HCT116 (cell line): ENCODE measurements at regions not wholly inside any gene's neighbourhood (a gene's known extent, or its start where the extent isn't known, plus 50 kb on each side); places are given as distances from the start of the nearest gene placed in this dataset.

Source experiments
- ATAC-seq: fragments of 200-7000 bp; cut with Tn5 transposase; 2 replicates; pipeline ENCODE4 v1.9.1; 2020; ENCODE audit warnings: mild to moderate bottlenecking, moderate library complexity
- BruUV-seq: library from RNA; stranded (reverse); fragments of 400-500 nt; replicated peaks from 2 replicates; lab custom pipeline; 2021; lab: Mats Ljungman, UMichigan
- CTCF ChIA-PET: fragments of 300-600 bp; sonication (Branson Sonifier 250); formaldehyde crosslinking; loops from one replicate; lab custom pipeline; 2021; ENCODE audit warnings: antibody characterized with exemption; lab: Charles Lee
- POLR2A ChIA-PET: fragments of 300-600, 350-600 bp; sonication (Branson Sonifier 250); formaldehyde crosslinking; loops from one replicate; lab custom pipeline; 2021; ENCODE audit warnings: antibody characterized with exemption; lab: Charles Lee
- RAD21 ChIA-PET, 2 experiments: fragments of 300-600 bp; sonication (Branson Sonifier 250); formaldehyde crosslinking; loops; one replicate each; lab custom pipeline; 2023; ENCODE audit warnings: low total read pairs in 2 of 2; ENCODE audit not compliant: uncharacterized antibody in 2 of 2, unreplicated experiment in 2 of 2, low non-redundant PET in 1 of 2; lab: Charles Lee
- DNase-seq: peaks from one replicate; pipeline ENCODE4 v3.0.0-alpha.2; 2010; ENCODE audit warnings: low read depth, low spot score
- H2AFZ ChIP-seq: fragments of 200-600 bp; shearing (Covaris generic), sonication (generic); 2 replicates; pipeline ENCODE4 v1.6.1; 2017; ENCODE audit warnings: low read depth, mixed run types, mixed read lengths, antibody characterized with exemption, low read length; ENCODE audit not compliant: poor library complexity, severe bottlenecking
- H3K27ac ChIP-seq: 2 replicates; pipeline ENCODE4 v1.5.1; 2012; ENCODE audit warnings: low read depth, low read length
- H3K27me3 ChIP-seq: fragments of 200-600 bp; sonication (generic); 2 replicates; pipeline ENCODE4 v1.6.1; 2016; ENCODE audit warnings: mixed run types, low read length, mixed read lengths; ENCODE audit not compliant: insufficient read depth
- H3K36me3 ChIP-seq, 2 experiments: fragments of 200-500 bp in 1 of 2; fragments of 200-600 bp in 1 of 2; sonication (Bioruptor generic) in 1 of 2; sonication (generic) in 1 of 2; 2 replicates each; pipeline versions ENCODE4 v1.5.1 to v1.6.1; 2014 to 2016; ENCODE audit warnings: low read length in 2 of 2, inconsistent platforms in 1 of 2, mixed read lengths in 1 of 2, mixed run types in 1 of 2; ENCODE audit not compliant: insufficient read depth in 2 of 2, control insufficient read depth in 1 of 2
- H3K4me1 ChIP-seq, 2 experiments: fragments of 200-600 bp in 1 of 2; sonication (generic) in 1 of 2; 2 replicates each; pipeline versions ENCODE4 v1.5.1 to v1.6.1; 2012 to 2017; ENCODE audit warnings: low read length in 2 of 2, inconsistent platforms in 1 of 2, mild to moderate bottlenecking in 1 of 2, mixed read lengths in 1 of 2, mixed run types in 1 of 2, moderate library complexity in 1 of 2; ENCODE audit not compliant: insufficient read depth in 2 of 2, control insufficient read depth in 1 of 2
- H3K4me2 ChIP-seq: fragments of 200-600 bp; sonication (generic); 2 replicates; pipeline ENCODE4 v1.6.1; 2017; ENCODE audit warnings: mixed run types, low read length, mixed read lengths
- H3K4me3 ChIP-seq, 2 experiments: fragments of 200-600 bp in 1 of 2; sonication (generic) in 1 of 2; replicated peaks in 1 of 2; 2 replicates each; pipeline ENCODE4 v1.5.1; 2011 to 2016; ENCODE audit warnings: low read length in 2 of 2, control low read depth in 1 of 2, low read depth in 1 of 2, mild to moderate bottlenecking in 1 of 2, mixed read lengths in 1 of 2, mixed run types in 1 of 2
- H3K79me2 ChIP-seq: fragments of 200-600 bp; sonication (generic); 2 replicates; pipeline ENCODE4 v1.6.1; 2017; ENCODE audit warnings: mild to moderate bottlenecking, mixed run types, low read length, moderate library complexity, mixed read lengths; ENCODE audit not compliant: insufficient read depth
- H3K9ac ChIP-seq: fragments of 200-600 bp; sonication (generic); 2 replicates; pipeline ENCODE4 v1.6.1; 2016; ENCODE audit warnings: low read length, mixed read lengths
- H3K9me2 ChIP-seq: fragments of 200-600 bp; sonication (generic), shearing (Covaris generic); 2 replicates; pipeline ENCODE4 v1.6.1; 2017; ENCODE audit warnings: mixed run types, mild to moderate bottlenecking, moderate library complexity; ENCODE audit not compliant: insufficient read depth
- H3K9me3 ChIP-seq, 2 experiments: fragments of 200-500 bp in 1 of 2; fragments of 200-600 bp in 1 of 2; sonication (Bioruptor generic) in 1 of 2; sonication (generic) in 1 of 2; 2 replicates each; pipeline ENCODE4 v1.6.1; 2014 to 2017; ENCODE audit warnings: low read length in 2 of 2, mixed read lengths in 2 of 2, inconsistent platforms in 1 of 2, low read depth in 1 of 2, mild to moderate bottlenecking in 1 of 2, mixed run types in 1 of 2, moderate library complexity in 1 of 2; ENCODE audit not compliant: control insufficient read depth in 1 of 2, insufficient read depth in 1 of 2
- H4K20me1 ChIP-seq: fragments of 200-600 bp; sonication (generic), shearing (Covaris generic); 2 replicates; pipeline ENCODE4 v1.6.1; 2017; ENCODE audit warnings: mixed run types, mild to moderate bottlenecking, moderate library complexity; ENCODE audit not compliant: insufficient read depth
- EGR1 ChIP-seq: IDR thresholded peaks from 2 replicates; pipeline ENCODE4 v1.6.1; 2012; ENCODE audit warnings: low read depth
- EZH2 ChIP-seq: fragments of 200-600 bp; sonication (generic); IDR thresholded peaks from 2 replicates; pipeline ENCODE4 v1.6.1; 2017; ENCODE audit warnings: antibody characterized with exemption, mixed run types
- FOSL1 ChIP-seq: IDR thresholded peaks from 2 replicates; pipeline ENCODE4 v1.6.1; 2012; ENCODE audit warnings: low read depth
- POLR2AphosphoS5 ChIP-seq: IDR thresholded peaks from 2 replicates; pipeline ENCODE4 v1.6.1; 2011; ENCODE audit warnings: mild to moderate bottlenecking, low read depth, low read length, moderate library complexity
- ZBTB33 ChIP-seq: IDR thresholded peaks from 2 replicates; pipeline ENCODE4 v1.6.1; 2011; ENCODE audit warnings: mild to moderate bottlenecking, low read length, moderate library complexity; ENCODE audit not compliant: insufficient replicate concordance; ENCODE audit errors: extremely low read depth
- ZFX ChIP-seq: fragments of 450-650 bp; IDR thresholded peaks from 2 replicates; pipeline ENCODE4 v1.6.1; 2017
- intact Hi-C: fragments of 100-400 bp; cut with micrococcal nuclease; formaldehyde crosslinking; loops from 2 replicates; pipeline ENCODE4 v1.10.0; 2022

DNA sequence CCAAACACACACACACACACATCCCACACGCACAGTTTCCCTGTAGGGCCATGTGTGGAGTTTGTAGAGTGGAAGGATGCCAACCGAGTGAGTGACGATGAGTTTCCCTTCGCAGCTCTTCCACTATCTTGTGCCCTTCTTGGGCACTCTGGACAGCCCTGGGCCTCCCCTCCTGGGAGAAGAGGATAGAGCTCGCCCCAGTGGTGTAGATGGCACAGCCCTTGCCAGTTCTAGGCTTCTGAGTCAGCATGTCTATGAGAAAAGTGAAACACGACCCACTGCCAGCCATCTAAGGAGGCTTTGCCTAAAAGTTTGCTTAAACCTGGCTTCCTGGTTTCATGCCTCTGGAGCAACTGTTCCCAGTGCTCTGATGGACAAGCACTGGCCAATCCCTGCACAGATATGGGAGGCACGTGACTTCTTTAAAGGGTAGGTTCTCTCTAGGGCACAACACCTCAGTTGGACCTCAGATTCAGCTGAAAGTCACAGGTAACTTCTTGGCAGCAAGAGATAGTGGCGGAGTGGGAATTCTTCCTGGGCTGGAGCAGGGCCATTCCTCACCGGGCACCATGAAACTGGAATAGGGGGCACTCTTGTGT is 195.9 kb upstream of the GALNT2 start:
- ATAC-seq, result no peak
- intact Hi-C loops, result no loop called here
- RAD21 ChIA-PET, result no interaction called here

GRCh38 chr1:229874136-229874535 is 192.9 kb upstream of the GALNT2 start:
- Histone ChIP-seq H2AFZ (peak overlapping the region; percentile 20), H3K27ac (no peak overlapping the region), H3K4me2 (peak overlapping the region; percentile 44), H3K27me3 (peaks cover 18% of the 10 kb centered on the region), H3K4me1 (peaks cover 0 to 11% of the 10 kb centered on the region in 2 experiments; a peak in 2 of 4 replicates), H3K9me2 (no peaks in the 10 kb centered on the region), H3K4me3 (no peak overlapping the region), H4K20me1 (no peaks in the 10 kb centered on the region), H3K9ac (no peak overlapping the region), H3K36me3 (no peaks in the 10 kb centered on the region), H3K79me2 (no peaks in the 10 kb centered on the region), H3K9me3 (no peaks in the 10 kb centered on the region)
- POLR2A ChIA-PET, result no interaction called here
- CTCF ChIA-PET, result no interaction called here
- intact Hi-C loops, result no loop called here
- BruUV-seq, result no TSS peak
- DNase-seq (no peak), ATAC-seq (no peak)
- RAD21 ChIA-PET, result no interaction called here
- TF ChIP-seq EZH2 (no peak), ZFX (no peak), FOSL1 (no peak)

More for the DNA sequence above, 195.9 kb upstream of the GALNT2 start:
- DNase-seq, result no peak
- Histone ChIP-seq H3K4me3 (no peak overlapping the region), H3K36me3 (no peaks in the 10 kb centered on the region), H3K4me1 (peaks cover 0 to 11% of the 10 kb centered on the region in 2 experiments; a peak in 2 of 4 replicates), H3K27me3 (no peaks in the 10 kb centered on the region), H3K9me2 (no peaks in the 10 kb centered on the region)
- POLR2A ChIA-PET, result no interaction called here
- TF ChIP-seq ZBTB33 (no peak), EGR1 (no peak), POLR2AphosphoS5 (no peak)
- TF ChIP-seq, all 23 proteins: peak for 0
- no TSS peak for BruUV-seq
- Histone ChIP-seq H3K4me2 (no peak overlapping the region), H4K20me1 (no peaks in the 10 kb centered on the region), H3K79me2 (no peaks in the 10 kb centered on the region), H3K9me3 (no peaks in the 10 kb centered on the region), H3K9ac (no peak overlapping the region), H2AFZ (no peak overlapping the region), H3K27ac (no peak overlapping the region)
- CTCF ChIA-PET, result no interaction called here
